AG20443 (cell line): ENCODE measurements at regions not wholly inside any gene's neighbourhood (a gene's known extent, or its start where the extent isn't known, plus 50 kb on each side); places are given as distances from the start of the nearest gene placed in this dataset.
"Not testable (repeated sequence)": the region's sequence is repeated elsewhere in the genome, so short reads cannot be mapped to it uniquely, and the experiment has no call there.

ENCODE experiments used
- DNase-seq: peaks from one replicate; pipeline ENCODE4 v3.0.0; 2012; ENCODE audit warnings: low spot score, mixed read lengths

DNA sequence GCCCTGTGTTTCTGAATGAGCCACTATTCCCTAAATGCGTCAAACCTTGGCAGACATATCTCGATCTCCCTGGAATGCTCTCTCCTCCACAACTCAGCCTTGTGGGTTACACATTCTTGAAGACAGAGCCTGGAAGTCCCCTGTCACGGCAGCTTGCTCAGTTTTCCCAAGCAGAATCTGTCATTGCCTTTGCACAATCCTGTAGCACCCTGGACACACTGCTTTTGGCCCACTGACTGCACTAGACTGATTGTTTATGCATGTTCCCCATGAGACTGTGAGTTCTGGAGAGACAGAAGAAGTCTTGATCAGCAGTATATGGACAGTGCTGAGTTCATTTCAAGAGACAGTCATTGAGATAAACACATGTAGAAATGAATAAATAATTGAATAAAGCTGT lies 406.7 kb downstream of the CD83 start:
- DNase-seq = peak; percentile 90

DNA sequence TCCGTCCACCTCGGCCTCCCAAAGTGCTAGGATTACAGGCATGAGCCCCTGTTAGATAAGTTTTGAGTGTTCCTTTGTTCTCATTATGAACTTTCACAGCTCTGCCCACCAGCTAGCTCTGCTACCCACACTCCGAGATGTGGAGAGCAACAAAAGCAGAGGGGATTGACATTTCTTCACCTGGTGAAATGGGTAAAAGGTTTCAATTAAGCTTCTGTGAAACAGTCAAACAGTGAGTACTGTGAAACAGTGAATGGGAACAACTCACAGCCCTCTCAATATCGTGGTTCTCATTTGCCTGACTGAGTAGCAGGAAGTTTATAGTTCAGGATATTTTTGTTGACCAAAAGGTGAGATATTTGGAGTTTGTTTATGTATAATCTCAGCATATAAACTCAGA lies 412.8 kb downstream of the CD83 start:
- no peak for DNase-seq

- DNase-seq = no peak
Observed at GRCh38 chr6:14533446-14533845, 415.9 kb downstream of the CD83 start.

DNA sequence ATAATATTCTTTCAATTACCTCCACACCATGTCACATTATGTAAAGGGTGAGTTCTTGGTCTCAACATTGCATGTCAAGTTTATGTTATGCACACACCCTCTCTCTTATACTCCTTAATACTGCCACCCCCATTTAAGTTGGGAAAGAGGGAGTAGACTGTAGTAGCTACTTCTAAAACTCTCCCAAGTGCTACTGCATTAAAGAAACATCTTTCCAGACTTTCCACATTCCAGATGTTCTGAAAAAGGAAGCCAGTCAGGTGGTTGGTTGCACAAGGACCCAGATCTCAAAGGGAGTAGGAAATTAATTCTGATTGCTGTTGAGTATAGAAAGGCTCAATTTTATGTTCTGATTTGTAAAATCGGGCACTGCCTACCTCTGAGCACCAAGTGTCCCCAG lies 419.5 kb downstream of the CD83 start:
- DNase-seq = no peak

- no peak for DNase-seq
Observed at GRCh38 chr6:14540276-14540675, 422.7 kb downstream of the CD83 start.

GRCh38 chr6:14540810-14541540 lies 423.4 kb downstream of the CD83 start:
- no peak for DNase-seq

DNA sequence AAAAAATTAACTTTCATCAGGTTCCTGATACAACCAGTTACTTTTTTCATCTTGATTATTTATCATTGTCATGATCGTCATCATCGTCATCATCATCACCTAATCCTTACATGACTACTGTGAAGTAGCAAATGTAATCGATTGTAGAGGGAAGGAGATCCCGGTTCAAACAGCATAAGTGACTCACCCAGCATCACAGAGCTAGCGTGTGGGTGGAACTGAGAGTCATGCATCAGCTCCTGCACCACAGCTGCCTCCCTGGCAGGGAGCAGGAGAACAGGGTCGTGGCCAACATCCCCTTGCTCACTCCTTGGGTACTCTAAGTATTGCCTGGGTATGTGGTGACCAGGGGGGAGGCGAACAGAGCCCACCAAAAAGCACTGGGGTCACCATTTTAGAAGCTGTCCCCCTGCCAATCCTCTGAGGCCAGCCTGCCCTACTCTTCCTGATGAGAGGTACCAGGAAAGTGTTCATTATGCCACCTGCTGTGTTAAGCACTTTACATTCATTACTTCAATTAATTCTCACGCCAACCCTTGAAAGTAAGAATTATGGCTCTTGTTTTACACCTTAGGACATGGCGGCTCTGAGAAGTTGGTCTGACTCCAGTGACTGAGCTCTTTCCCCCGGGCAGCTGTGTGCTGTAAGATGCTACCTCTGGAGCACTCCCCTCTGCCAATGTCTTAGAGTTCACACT lies 425.2 kb downstream of the CD83 start:
- peak; percentile 87 for DNase-seq

DNA sequence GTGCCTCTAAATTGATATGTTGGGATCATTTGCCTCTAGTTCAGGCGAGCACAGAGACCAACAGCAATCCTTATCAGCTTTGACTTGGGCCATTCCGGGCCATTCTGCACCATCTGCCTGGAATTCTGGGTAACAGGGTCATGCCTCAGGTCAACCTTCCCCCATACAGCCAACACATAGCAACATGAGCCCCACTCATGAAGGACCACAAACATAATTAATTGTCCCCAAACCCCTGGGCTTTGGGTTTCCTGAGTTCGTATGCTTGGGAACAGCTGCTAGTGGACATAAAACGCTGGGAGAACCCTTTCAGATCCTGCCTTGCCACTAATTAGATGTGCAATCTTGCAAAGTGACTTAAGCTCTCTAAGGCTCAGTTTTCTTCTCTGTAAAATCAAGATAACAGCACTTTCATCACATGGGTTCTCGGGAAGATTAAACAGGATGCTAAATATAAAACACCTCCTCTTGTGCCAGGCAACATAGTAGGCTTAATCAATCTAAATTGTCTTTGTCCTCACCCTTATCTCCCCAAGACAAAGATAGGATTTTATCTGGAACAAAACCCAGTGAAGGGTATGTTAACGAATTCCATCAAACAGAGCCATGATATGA lies 426.5 kb downstream of the CD83 start:
- no peak for DNase-seq

DNA sequence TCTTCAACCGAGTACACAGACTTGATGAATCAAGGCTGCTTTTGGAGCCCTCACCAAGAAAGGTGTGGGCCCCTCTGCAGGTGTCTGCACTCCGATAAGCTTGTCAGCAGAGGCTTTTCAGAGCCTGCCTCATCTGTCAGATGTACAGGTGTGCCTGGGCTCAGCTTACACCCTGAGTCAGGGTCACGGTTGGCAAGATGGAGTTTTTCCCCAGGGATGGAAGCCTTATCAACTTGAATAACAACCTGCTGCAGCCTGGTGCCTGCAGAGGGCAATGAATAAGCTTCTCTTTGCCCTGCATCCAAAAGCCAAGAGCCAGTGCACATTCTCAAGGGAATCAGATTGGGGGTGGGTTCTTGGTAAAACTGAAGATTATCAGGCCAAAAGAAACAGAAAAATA lies 427.1 kb downstream of the CD83 start:
- DNase-seq = no peak

DNA sequence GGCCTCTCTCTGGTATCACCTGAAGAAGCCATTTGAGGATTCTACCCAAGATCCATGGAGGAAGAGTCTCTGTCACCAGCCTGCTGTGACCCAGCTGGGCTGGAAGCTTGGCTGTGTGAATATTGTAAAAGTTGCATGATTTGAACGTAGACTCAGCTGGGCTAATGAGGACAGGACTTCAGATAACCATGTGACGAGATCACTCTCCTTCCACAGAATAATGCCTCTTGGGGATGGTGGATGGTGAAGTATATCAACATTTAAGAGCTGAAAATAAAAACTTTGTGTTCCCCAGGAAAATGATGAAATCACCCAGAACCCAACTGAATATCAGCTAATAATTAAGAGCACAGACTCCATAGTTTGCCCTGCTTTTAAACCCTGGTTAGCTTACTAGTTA lies 427.9 kb downstream of the CD83 start:
- DNase-seq = no peak

DNA sequence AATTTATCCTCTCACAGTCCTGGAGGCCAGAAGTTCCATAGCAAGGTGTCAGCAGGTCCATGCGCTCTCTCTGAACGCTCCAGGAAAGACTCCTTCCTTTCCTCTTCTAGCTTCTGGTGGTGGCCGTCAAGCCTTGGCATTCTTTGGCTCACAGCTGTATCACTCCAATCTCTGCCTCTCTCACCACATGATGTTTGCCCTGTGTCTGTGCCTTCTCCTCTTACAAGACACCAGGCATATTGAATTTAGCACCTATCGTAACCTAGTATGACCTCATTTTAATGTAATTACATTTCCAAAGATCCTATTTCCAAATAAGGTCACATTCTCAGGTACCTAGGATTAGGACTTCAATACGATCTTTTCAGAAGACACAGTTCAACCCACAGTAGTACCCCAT lies 428.5 kb downstream of the CD83 start:
- no peak for DNase-seq

DNA sequence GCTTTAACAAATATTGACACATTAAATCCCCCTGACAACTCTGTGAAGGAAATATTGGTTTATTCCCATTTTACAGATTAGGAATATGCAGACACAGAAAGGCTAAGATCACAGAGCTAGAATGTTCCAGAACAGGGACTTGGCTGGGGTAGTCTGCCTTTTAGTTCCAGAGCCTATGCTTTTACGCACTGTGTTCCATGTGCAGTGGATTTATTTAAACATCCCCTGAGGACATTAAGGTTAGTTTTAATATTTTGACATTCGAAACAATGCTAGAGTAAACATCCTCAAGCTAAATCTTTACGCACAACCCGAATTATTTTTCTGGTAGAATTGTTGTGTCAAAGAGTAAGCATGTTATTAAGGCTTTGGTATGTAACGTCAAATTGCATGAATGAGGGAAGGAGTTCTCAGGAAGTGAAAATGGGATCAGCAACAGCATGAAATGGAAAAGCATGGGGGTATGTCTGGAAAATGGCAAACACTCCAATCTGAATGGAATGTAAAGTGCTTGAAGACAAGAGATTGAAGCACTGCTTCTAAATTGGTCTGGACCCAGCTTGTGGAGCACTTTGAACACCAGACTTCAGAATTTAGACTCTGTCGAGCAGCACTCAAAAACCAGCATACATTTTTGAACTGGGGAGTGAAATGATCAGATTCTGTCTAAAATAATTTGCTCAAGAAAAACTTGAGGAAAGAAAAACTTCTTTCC lies 429.9 kb downstream of the CD83 start:
- DNase-seq = no peak

DNA sequence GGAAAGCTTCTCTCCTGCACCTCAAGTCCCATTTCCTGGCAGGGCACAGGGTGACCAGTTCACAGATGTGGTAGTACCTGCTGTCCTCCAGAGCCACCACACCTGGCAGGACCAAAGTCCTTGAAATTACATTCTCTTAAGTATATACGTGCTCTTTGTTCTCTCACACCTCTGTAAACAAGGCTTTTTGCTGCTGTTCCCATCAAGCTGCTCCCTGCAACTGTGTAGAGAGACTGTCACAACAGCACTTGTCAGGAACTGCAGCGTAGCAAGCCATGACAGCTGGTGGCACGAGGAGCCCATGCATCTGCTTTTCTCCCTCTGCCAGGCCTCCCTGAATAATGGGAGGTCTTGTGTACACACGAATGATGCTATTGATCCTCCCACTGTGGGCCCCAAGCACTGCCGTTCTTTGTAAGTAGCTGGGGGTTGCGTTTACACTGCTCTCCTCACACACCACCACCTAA lies 431.8 kb downstream of the CD83 start:
- no peak for DNase-seq

DNA sequence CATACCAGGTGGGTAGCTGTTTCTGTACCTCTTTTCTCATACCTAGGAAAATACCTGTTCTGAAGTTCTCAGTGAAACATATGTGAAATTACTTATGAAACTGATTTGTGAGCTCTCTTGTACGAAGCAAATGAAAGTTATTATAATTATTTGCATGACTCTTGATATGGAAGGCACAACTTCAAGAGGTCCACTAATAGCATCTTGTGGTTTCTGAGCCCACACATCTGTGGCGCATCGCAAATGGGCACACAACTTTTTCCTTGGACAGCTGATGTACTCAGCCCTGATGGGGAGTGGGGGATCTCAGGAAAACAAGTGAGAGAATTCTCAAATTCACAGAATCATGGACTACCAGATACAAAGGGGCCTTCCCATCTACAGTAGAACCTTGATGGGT lies 432.3 kb downstream of the CD83 start:
- DNase-seq = no peak

DNA sequence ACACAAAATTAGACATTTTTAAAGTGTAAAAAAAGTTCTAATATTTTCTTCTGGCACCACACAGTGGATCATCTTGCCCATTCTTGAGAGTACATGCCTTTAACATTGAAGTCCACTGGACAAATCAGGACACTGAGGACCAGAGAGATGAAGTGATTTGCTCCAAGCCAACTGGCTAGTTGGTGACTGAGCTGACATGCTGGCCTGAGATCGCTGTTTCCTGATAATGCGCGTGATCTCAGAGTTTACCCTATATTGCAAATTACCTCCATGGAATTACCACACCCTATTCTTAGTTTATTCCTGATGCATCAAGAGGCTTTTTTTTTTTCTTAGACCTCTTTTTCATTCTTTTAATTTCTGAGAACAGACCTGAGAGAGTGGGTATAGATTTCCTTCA lies 432.8 kb downstream of the CD83 start:
- no peak for DNase-seq

GRCh38 chr6:14550822-14551221 lies 433.2 kb downstream of the CD83 start:
- peak; percentile 21 for DNase-seq

DNA sequence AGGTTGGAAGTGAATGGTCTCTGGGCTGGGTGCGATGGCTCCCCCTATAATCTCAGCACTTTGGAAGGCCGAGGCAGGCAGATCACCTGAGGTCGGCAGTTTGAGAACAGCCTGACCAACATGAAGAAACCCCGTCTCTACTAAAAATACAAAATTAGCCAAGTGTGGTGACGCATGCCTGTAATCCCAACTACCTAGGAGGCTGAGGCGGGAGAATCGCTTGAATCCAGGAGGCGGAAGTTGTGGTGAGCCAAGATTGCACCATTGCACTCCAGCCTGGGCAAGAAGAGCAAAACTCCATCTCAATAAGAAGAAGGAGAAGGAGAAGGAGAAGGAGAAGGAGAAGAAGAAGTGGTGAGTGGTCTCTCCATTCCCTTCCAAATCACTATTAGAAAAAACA lies 434.0 kb downstream of the CD83 start:
- not testable (repeated sequence) for DNase-seq

- DNase-seq = no peak
Observed at GRCh38 chr6:14552891-14553290, 435.3 kb downstream of the CD83 start.

DNA sequence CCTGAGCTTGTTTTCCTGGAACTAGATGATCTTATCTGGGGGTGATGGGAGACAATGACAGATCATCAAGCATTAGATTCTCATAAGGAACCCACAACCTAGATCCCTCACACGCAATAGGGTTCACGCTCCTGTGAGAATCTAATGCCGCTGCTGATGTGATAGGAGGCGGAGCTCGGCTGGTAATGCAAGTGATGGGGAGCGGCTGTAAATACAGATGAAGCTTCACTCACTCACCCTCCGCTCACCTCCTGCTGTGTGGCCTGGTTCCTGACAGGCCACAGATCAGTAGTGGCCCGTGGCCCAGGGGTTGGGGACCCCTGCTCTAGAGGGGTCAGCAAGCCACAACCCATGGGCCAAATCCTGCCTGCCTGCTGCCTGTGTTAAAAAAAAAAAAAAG lies 435.9 kb downstream of the CD83 start:
- DNase-seq = no peak

- no peak for DNase-seq
Observed at GRCh38 chr6:14555804-14556203, 438.2 kb downstream of the CD83 start.

GRCh38 chr6:14559746-14560536 lies 442.4 kb downstream of the CD83 start:
- no peak for DNase-seq

DNA sequence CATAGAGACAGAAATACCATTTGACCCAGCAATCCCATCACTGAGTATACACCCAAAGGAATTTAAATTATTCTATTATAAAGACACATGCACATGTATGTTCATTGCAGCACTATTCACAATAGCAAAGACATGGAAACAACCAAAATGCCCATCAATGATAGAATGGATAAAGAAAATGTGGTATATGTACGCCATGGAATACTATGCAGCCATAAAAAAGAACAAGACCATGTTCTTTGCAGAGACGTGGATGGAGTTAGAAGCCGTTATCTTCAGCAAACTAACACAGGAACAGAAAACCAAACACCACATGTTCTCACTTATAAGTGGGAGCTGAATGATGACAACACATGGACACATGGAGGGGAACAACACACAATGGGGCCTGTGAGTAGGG lies 444.0 kb downstream of the CD83 start:
- not testable (repeated sequence) for DNase-seq
